HepG2 (cell line): ENCODE measurements at regions not wholly inside any gene's neighbourhood (a gene's known extent, or its start where the extent isn't known, plus 50 kb on each side); places are given as distances from the start of the nearest gene placed in this dataset.

Experiments
- ATAC-seq: fragments of 200-7000 bp; cut with Tn5 transposase; 3 replicates; pipeline ENCODE4 v1.9.1; 2020; ENCODE audit warnings: mild to moderate bottlenecking, moderate library complexity
- BruUV-seq: library from RNA; stranded (reverse); fragments of 400-500 nt; replicated peaks from 2 replicates; lab custom pipeline; 2021; lab: Mats Ljungman, UMichigan
- CTCF ChIA-PET: fragments of 300-600 bp; formaldehyde crosslinking; extraction: SDS; loops from one replicate; lab custom pipeline; 2021; ENCODE audit warnings: low total read pairs, inconsistent platforms, low intra/inter-chr PET ratio; lab: Yijun Ruan, JAX
- POLR2A ChIA-PET: fragments of 350-600 bp; sonication (Branson Sonifier 250); formaldehyde crosslinking; loops from one replicate; lab custom pipeline; 2020; ENCODE audit warnings: antibody characterized with exemption, inconsistent platforms; lab: Yijun Ruan, JAX
- DNase-seq: peaks from one replicate; pipeline ENCODE4 v3.0.0-alpha.2; 2015; ENCODE audit warnings: low spot score
- FAIRE-seq: peaks from 3 replicates; lab custom pipeline; 2011; peaks lifted over from hg19 to GRCh38; lab: Jason Lieb, UNC
- H2AFZ ChIP-seq: one replicate; pipeline ENCODE4 v1.6.1; 2011; ENCODE audit warnings: low read length, inconsistent platforms
- H3K27ac ChIP-seq: fragments of 300-600 bp; 3 replicates; pipeline ENCODE4 v1.8.0; 2011; ENCODE audit warnings: mixed run types, mild to moderate bottlenecking, mixed read lengths, low read length, inconsistent platforms; ENCODE audit not compliant: insufficient read depth; ENCODE audit errors: extremely low read length
- H3K27me3 ChIP-seq, 2 experiments: fragments of 200-600 bp in 1 of 2; 2 replicates in 1 of 2; 3 replicates in 1 of 2; pipeline versions ENCODE4 v1.6.0 to v1.8.0; 2011; ENCODE audit warnings: low read length in 2 of 2, mild to moderate bottlenecking in 2 of 2, moderate library complexity in 2 of 2, inconsistent platforms in 1 of 2; ENCODE audit not compliant: insufficient read depth in 2 of 2, control insufficient read depth in 1 of 2
- H3K36me3 ChIP-seq, 2 experiments: fragments of 200-600 bp in 1 of 2; replicated peaks in 1 of 2; 2 replicates in 1 of 2; 3 replicates in 1 of 2; pipeline versions ENCODE4 v1.5.1 to v1.8.0; 2011; ENCODE audit warnings: low read length in 2 of 2, inconsistent platforms in 1 of 2; ENCODE audit not compliant: insufficient read depth in 2 of 2, control insufficient read depth in 1 of 2
- H3K4me1 ChIP-seq: 2 replicates; pipeline ENCODE4 v1.5.1; 2012; ENCODE audit warnings: low read length, inconsistent platforms; ENCODE audit not compliant: insufficient read depth
- H3K4me2 ChIP-seq: 2 replicates; pipeline ENCODE4 v1.6.0; 2011; ENCODE audit warnings: low read depth, low read length, inconsistent platforms
- H3K4me3 ChIP-seq, 3 experiments: fragments of 200-600 bp in 1 of 3; sonication (generic), shearing (Covaris generic) in 1 of 3; replicated peaks in 1 of 3; 2 replicates each; pipeline ENCODE4 v1.5.1; 2011 to 2016; ENCODE audit warnings: low read length in 3 of 3, inconsistent platforms in 2 of 3, low read depth in 2 of 3, mild to moderate bottlenecking in 2 of 3, control low read depth in 1 of 3, mixed read lengths in 1 of 3; ENCODE audit not compliant: insufficient read depth in 1 of 3
- H3K79me2 ChIP-seq: one replicate; pipeline ENCODE4 v1.6.1; 2011; ENCODE audit warnings: low read length, inconsistent platforms; ENCODE audit not compliant: insufficient read depth
- H3K9ac ChIP-seq: 2 replicates; pipeline ENCODE4 v1.6.0; 2011; ENCODE audit warnings: mild to moderate bottlenecking, low read depth, low read length, inconsistent platforms; ENCODE audit not compliant: insufficient read depth
- H3K9me3 ChIP-seq: 2 replicates; pipeline ENCODE4 v1.5.1; 2012; ENCODE audit warnings: mild to moderate bottlenecking, low read length
- H4K20me1 ChIP-seq: 2 replicates; pipeline ENCODE4 v1.6.0; 2011; ENCODE audit warnings: inconsistent platforms, mild to moderate bottlenecking, low read length, moderate library complexity; ENCODE audit not compliant: insufficient read depth
- CEBPB ChIP-seq: IDR thresholded peaks from 2 replicates; pipeline ENCODE4 v1.6.1; 2011; ENCODE audit warnings: low read depth, low read length, improper control_type of control experiment, borderline replicate concordance
- SMARCE1 ChIP-seq: fragments of 450-650 bp; IDR thresholded peaks from 2 replicates; pipeline ENCODE4 v1.6.1; 2017; ENCODE audit warnings: borderline replicate concordance
- ZBTB33 ChIP-seq: sonication (generic); formaldehyde crosslinking; IDR thresholded peaks from 2 replicates; pipeline ENCODE4 v1.4.0; 2020; ENCODE audit warnings: missing genetic modification reagents
- WGBS: methylation state at CpG from one replicate; pipeline ENCODE4 v1.1.6; 2017; ENCODE audit warnings: low lambda C conversion rate; 5-methylcytosine and 5-hydroxymethylcytosine counted together
- in situ Hi-C: cut with HindIII; loops from 2 replicates; pipeline ENCODE4 v1.10.0; 2017; ENCODE audit warnings: low pct_unique_long_range_greater_than_20kb; ENCODE audit not compliant: extremely low pct_ligation_motif_present
- intact Hi-C: fragments of 100-400 bp; cut with micrococcal nuclease; formaldehyde crosslinking; loops from one replicate; pipeline ENCODE4 v1.10.0; 2022; ENCODE audit not compliant: unreplicated experiment

- Histone ChIP-seq H3K4me1 (no peaks in the 10 kb centered on the region), H3K4me3 (no peak overlapping the region), H3K9ac (no peak overlapping the region), H3K27me3 (no peaks in the 10 kb centered on the region), H3K4me2 (no peak overlapping the region), H3K27ac (no peak overlapping the region), H2AFZ (no peak overlapping the region), H3K79me2 (no peaks in the 10 kb centered on the region), H3K36me3 (no peaks in the 10 kb centered on the region), H4K20me1 (no peaks in the 10 kb centered on the region), H3K9me3 (no peaks in the 10 kb centered on the region)
- in situ Hi-C loops: no loop called here
- intact Hi-C loops: no loop called here
- ChIA-PET CTCF (no interaction called here), POLR2A (no interaction called here)
- 0% methylated on average over 1 of the region's 1 CpG for WGBS
- no TSS peak for BruUV-seq
- no peak for DNase-seq
- TF ChIP-seq SMARCE1 (no peak), ZBTB33 (CRISPR knock-in tag) (no peak)
- FAIRE-seq: no peak
- ATAC-seq: no peak
Measured at GRCh38 chr2:41313082-41313481, 734.7 kb upstream of the PKDCC start.

DNA sequence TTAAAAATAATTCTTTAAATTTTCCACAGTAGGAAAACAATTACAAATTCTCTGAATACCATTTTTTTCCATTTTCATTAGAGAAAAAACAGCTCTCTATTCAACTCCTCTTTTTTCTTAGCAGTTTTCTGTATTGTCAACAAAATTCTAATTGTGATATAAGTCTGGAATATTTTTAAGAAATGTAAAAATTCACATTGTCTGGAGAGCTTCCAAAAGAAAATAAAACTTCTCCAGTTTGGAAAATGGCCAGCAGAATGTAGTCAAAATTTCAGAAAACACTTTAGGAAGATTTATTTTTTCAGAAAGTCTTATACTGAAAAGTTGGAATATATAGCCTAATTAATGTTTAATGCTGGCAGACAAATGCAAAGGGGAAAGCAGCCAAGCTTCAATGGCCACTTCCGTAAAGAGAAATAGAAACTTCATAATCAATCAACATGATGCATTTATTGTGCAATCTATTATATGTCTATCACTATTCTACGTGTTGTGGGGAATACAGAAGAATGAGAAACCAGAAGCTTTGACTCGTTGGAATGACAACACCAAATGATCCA, 733.2 kb upstream of the PKDCC start:
- H3K9me3 ChIP-seq: no peaks in the 10 kb centered on the region
- ATAC-seq (no peak), DNase-seq (no peak), FAIRE-seq (no peak)
- intact Hi-C loops: no loop called here
- in situ Hi-C loops: no loop called here
- no peaks in the 10 kb centered on the region for H3K4me1 ChIP-seq
- H3K9ac ChIP-seq: no peak overlapping the region
- no peaks in the 10 kb centered on the region for H4K20me1 ChIP-seq
- no peak overlapping the region for H2AFZ ChIP-seq
- no peak overlapping the region for H3K4me2 ChIP-seq
- under 1% methylated on average over 3 of the region's 3 CpGs for WGBS
- BruUV-seq: no TSS peak
- ChIA-PET POLR2A (no interaction called here), CTCF (no interaction called here)
- TF ChIP-seq CEBPB (peak; percentile 48; the same call in 1 of the 2 replicates), ZBTB33 (CRISPR knock-in tag) (no peak)
- H3K79me2 ChIP-seq: no peaks in the 10 kb centered on the region
- H3K36me3 ChIP-seq: no peaks in the 10 kb centered on the region
- H3K27me3 ChIP-seq: no peaks in the 10 kb centered on the region
- H3K27ac ChIP-seq: no peak overlapping the region
- no peak overlapping the region for H3K4me3 ChIP-seq
